ENCODE measurements at regions not wholly inside any gene's neighbourhood (a gene's known extent, or its start where the extent isn't known, plus 50 kb on each side); places are given as distances from the start of the nearest gene placed in this dataset.

- TF ChIP-seq CTCF (IDR thresholded peaks at IDR 0.05; ENCODE audit: extremely low read depth in 1 of 2, insufficient read depth in 1 of 2, low read depth in 1 of 2, low read length in 2 of 2) (no peak), EZH2 (IDR thresholded peaks at IDR 0.05; ENCODE audit: borderline replicate concordance, low read depth, low read length, severe bottlenecking) (no peak), MYC (IDR thresholded peaks at IDR 0.05; ENCODE audit: low read depth, low read length) (no peak)
Measured at GRCh38 chr5:167565189-167565954, 726.1 kb upstream of the WWC1 start.

Measured in endothelial cell of umbilical vein (primary cell).